Right lobe of liver (tissue), 4 donors: ENCODE measurements at regions not wholly inside any gene's neighbourhood (a gene's known extent, or its start where the extent isn't known, plus 50 kb on each side); places are given as distances from the start of the nearest gene placed in this dataset.

Source experiments
- POLR2A ChIP-seq: fragments of 450-650 bp; IDR thresholded peaks from one replicate; pipeline ENCODE4 v1.6.1; 2017; ENCODE audit warnings: antibody characterized with exemption, mild to moderate bottlenecking
- TF ChIP-seq, protein P1 (sequence below), 4 donors: fragments of 200-600 bp in 3 of 4; fragments of 450-650 bp in 1 of 4; IDR thresholded peaks; one replicate each; pipeline versions ENCODE4 v1.5.1 to v1.8.0; 2016 to 2022; ENCODE audit warnings: antibody characterized with exemption in 4 of 4, mild to moderate bottlenecking in 2 of 4
- donor health status: DM: no; HTN: no; CAD: no.
- donor health status: DM: no; HTN: no; CAD: no.
- donor health status: DM: no; HTN: yes; CAD: no.

DNA sequence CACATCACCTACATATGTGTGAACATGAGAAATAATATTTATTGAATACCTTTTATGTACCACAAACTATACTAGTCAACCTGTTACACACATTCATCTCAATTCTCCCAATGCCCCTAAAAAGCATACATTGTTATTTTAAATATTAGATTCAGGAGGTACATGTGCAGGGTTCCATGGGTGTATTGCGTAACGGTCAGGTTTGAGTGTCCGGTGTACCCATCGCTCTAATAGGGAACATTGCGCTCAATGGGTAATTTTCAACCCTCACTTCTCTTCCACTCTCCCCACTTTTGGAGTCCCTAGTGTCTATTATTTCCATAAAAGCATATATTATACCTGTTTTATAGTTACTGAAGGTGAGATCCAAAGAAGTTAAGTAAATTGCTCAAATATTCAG, 82.0 kb downstream of the IFI44 start:
- TF ChIP-seq, protein P1, sequence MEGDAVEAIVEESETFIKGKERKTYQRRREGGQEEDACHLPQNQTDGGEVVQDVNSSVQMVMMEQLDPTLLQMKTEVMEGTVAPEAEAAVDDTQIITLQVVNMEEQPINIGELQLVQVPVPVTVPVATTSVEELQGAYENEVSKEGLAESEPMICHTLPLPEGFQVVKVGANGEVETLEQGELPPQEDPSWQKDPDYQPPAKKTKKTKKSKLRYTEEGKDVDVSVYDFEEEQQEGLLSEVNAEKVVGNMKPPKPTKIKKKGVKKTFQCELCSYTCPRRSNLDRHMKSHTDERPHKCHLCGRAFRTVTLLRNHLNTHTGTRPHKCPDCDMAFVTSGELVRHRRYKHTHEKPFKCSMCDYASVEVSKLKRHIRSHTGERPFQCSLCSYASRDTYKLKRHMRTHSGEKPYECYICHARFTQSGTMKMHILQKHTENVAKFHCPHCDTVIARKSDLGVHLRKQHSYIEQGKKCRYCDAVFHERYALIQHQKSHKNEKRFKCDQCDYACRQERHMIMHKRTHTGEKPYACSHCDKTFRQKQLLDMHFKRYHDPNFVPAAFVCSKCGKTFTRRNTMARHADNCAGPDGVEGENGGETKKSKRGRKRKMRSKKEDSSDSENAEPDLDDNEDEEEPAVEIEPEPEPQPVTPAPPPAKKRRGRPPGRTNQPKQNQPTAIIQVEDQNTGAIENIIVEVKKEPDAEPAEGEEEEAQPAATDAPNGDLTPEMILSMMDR (IDR thresholded peaks at IDR 0.05): no peak
- TF ChIP-seq POLR2A: no peak
